ENCODE measurements at regions not wholly inside any gene's neighbourhood (a gene's known extent, or its start where the extent isn't known, plus 50 kb on each side); places are given as distances from the start of the nearest gene placed in this dataset.
A peak's percentile ranks its signal among the peaks of the same experiment; 100 is the strongest.

GRCh38 chr12:105927564-105927963 lies 211.2 kb downstream of the NUAK1 start:
- DNase-seq (ENCODE audit: low spot score), result no peak

- peak; percentile 87 for DNase-seq (ENCODE audit: low spot score)
Measured at GRCh38 chr12:105928436-105928835, 210.3 kb downstream of the NUAK1 start.

- no peak for DNase-seq (ENCODE audit: low spot score)
Measured at GRCh38 chr12:105929192-105929591, 209.6 kb downstream of the NUAK1 start.

- DNase-seq (ENCODE audit: low spot score), result no peak
Measured at GRCh38 chr12:105930557-105931503, 207.9 kb downstream of the NUAK1 start.

GRCh38 chr12:105931762-105932570 lies 206.8 kb downstream of the NUAK1 start:
- no peak for DNase-seq (ENCODE audit: low spot score)

- DNase-seq (ENCODE audit: low spot score), result peak; percentile 52
Measured at GRCh38 chr12:105933671-105934665, 204.8 kb downstream of the NUAK1 start.

- DNase-seq (ENCODE audit: low spot score), result no peak
Measured at GRCh38 chr12:105935106-105935505, 203.6 kb downstream of the NUAK1 start.

- no peak for DNase-seq (ENCODE audit: low spot score)
Measured at GRCh38 chr12:105935981-105936380, 202.8 kb downstream of the NUAK1 start.

- DNase-seq (ENCODE audit: low spot score), result no peak
Measured at GRCh38 chr12:105936496-105936895, 202.3 kb downstream of the NUAK1 start.

GRCh38 chr12:105937009-105937408 lies 201.7 kb downstream of the NUAK1 start:
- no peak for DNase-seq (ENCODE audit: low spot score)

- DNase-seq (ENCODE audit: low spot score), result no peak
Measured at GRCh38 chr12:105939181-105939721, 199.5 kb downstream of the NUAK1 start.

GRCh38 chr12:105942281-105942680 lies 196.5 kb downstream of the NUAK1 start:
- no peak for DNase-seq (ENCODE audit: low spot score)

GRCh38 chr12:105943525-105943924 lies 195.2 kb downstream of the NUAK1 start:
- DNase-seq (ENCODE audit: low spot score), result no peak

- no peak for DNase-seq (ENCODE audit: low spot score)
Measured at GRCh38 chr12:105944628-105945027, 194.1 kb downstream of the NUAK1 start.

- no peak for DNase-seq (ENCODE audit: low spot score)
Measured at GRCh38 chr12:105945880-105946279, 192.9 kb downstream of the NUAK1 start.

GRCh38 chr12:105946493-105946901 lies 192.3 kb downstream of the NUAK1 start:
- no peak for DNase-seq (ENCODE audit: low spot score)

GRCh38 chr12:105947906-105948305 lies 190.8 kb downstream of the NUAK1 start:
- DNase-seq (ENCODE audit: low spot score), result no peak

GRCh38 chr12:105948331-105948730 lies 190.4 kb downstream of the NUAK1 start:
- DNase-seq (ENCODE audit: low spot score), result no peak

- DNase-seq (ENCODE audit: low spot score), result no peak
Measured at GRCh38 chr12:105949391-105949790, 189.4 kb downstream of the NUAK1 start.

- DNase-seq (ENCODE audit: low spot score), result no peak
Measured at GRCh38 chr12:105951732-105952131, 187.0 kb downstream of the NUAK1 start.

All from ureter (tissue), 1 donor.